ENCODE measurements at regions not wholly inside any gene's neighbourhood (a gene's known extent, or its start where the extent isn't known, plus 50 kb on each side); places are given as distances from the start of the nearest gene placed in this dataset.

GRCh38 chr4:182967403-182967802, 50.2 kb upstream of the DCTD start:
- peaks cover 18 to 64% (median 28%) of the 10 kb centered on the region in 5 donors for H3K27me3 Mint-ChIP-seq
- peaks cover 0 to 12% (median 0%) of the 10 kb centered on the region in 3 donors for H3K36me3 Mint-ChIP-seq

More at GRCh38 chr4:182967403-182967802, 50.2 kb upstream of the DCTD start:
- Mint-ChIP-seq H3K4me1 (no peaks in the 10 kb centered on the region), H3K9me3 (peaks cover 0 to 16% (median 9%) of the 10 kb centered on the region in 9 donors), H3K27ac (no peak overlapping the region), H3K4me3 (no peak overlapping the region)
- ATAC-seq (no peak), DNase-seq (no peak)
- POLR2A ChIA-PET, result no interaction called here
